CD4-positive, alpha-beta T cell treated with Interleukin-21 for 1 hour (primary cell): ENCODE measurements at regions not wholly inside any gene's neighbourhood (a gene's known extent, or its start where the extent isn't known, plus 50 kb on each side); places are given as distances from the start of the nearest gene placed in this dataset.
"Not testable (repeated sequence)": the region's sequence is repeated elsewhere in the genome, so short reads cannot be mapped to it uniquely, and the experiment has no call there.

ENCODE experiments used
- DNase-seq: peaks from one replicate; pipeline ENCODE4 v3.0.0-alpha.2; 2020

DNA sequence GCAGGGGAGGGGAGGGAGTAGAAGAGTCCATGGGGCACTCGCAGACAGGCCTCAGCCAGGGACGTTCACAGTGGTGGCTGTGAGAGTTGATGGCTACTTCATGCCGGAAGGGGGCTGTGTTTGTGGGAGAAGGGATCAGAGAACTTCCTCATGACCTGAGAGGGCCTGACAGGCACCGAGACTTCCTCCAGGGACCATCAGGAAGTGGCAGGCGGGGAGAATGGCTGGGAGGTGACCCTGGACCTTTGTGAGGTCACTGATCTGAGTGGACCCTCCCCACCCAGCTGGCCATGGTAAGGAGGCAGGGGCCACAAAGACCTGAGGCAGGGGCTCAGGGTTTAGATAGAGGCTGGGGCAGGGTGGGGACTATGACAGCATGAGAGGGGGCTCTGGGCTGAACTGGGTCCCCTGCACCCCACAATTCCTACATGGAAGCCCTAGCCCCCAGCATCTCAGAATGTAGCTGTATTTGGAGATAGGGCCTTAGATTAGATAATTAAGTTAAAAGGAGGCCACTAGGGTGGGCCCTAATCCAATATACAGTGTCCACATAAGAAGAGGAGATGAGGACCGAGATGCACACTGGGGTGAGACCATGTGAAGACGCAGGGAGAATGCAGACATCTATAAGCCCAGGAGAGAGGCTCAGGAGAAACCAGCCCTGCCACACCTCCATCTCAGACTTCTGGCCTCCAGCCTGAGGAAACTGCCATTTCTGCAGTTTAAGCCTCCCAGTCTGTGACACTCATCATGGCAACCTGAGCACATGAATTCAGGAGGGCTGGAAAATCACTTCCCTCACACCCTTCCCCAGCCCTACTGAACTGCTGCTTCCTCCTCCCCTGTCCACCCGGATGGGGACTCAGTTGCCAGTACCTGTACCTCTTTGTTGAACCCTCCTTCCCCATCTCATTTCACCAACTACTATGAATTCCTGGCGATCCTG is 273.9 kb upstream of the ZNF32 start:
- DNase-seq = no peak

DNA sequence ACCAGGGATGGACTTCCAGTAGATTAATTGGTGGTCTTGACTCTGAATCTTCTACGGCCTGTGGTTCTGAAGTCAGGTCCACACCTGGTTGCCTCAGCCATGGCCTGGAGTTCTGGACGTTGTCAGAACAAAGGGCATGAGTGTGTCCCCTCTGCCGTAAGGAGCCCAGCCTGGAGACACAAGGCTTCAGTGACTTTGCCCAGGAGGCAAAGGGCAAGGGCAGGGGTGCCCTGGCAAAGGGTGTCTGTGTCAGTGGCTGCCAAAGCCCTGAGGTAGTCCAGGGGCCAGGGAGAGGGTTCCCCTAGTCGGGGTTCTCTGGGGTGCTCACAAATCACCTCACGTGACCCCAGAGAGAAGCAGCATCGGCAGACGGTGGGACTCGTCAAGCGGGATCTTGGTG is 273.2 kb upstream of the ZNF32 start:
- DNase-seq = no peak

- DNase-seq = no peak
Measured at GRCh38 chr10:43921478-43921877, 272.8 kb upstream of the ZNF32 start.

DNA sequence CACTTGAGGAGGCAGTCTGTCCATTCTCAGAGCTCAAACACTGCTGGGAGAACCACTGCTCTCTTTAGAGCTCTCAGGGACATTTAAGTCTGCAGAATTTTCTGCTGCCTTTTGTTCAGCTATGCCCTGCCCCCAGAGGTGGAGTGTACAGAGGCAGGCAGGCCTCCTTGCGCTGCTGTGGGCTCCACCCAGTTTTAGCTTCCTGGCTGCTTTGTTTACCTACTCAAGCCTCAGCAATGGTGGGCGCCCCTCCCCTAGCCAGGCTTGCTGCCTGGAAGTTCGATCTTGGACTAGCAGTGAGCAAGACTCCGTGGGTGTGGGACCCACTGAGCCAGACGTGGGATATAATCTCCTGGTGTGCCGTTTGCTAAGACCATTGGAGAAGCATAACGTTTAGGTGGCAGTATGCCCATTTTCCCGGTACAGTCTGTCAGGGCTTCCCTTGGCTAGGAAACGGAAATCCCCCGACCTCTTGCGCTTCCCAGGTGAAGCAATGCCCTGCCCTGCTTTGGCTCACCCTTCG is 271.6 kb upstream of the ZNF32 start:
- DNase-seq = not testable (repeated sequence)

DNA sequence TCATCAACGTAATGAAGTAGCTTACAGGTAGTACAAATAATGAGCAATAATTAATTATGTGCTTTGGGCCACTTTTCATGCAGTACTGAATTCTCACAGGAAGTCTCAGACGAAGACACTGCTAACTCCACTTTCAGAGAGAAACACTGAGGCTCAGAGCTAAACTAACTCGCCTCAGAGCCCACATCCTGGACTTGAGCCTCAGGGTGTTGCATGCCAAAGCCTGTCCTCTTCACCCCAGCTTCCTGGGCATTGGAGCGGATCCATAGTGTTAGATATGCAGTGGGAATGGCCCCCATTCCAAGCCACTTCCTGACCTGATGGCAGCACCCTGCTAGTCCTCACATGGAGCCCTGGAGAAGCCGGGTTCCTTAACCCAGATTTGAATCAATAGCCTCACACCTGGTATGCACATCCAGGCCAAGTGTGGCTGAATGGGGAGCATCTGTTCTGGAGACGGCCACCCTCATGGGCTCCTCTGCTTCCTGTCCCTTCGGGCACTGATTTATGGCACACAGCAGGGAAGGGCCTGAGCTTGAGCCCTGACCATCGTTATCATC is 265.1 kb upstream of the ZNF32 start:
- peak; percentile 11 for DNase-seq

DNA sequence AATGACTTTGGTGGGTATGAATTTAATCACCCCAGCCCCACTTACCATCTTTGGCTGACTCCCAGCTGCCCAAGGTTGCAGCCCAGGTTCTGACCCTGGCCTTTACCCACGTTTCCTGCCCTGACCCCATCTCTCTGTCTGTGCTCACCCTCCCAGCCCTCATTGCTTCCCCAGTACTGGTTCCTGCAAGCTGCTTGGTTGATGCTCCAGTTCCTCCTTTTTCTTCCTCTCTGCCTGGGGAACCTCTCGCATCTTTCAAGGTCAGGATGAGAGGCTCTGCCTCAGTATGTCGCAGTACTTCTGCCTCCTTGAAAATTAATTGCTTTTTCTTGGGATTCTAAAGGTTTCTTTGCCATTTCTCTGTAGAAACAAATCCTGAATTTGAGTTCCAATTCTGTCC is 263.8 kb upstream of the ZNF32 start:
- no peak for DNase-seq

GRCh38 chr10:43906490-43906889 is 257.8 kb upstream of the ZNF32 start:
- no peak for DNase-seq

GRCh38 chr10:43905512-43906236 is 257.0 kb upstream of the ZNF32 start:
- DNase-seq = no peak

- no peak for DNase-seq
Measured at GRCh38 chr10:43904844-43905243, 256.2 kb upstream of the ZNF32 start.

DNA sequence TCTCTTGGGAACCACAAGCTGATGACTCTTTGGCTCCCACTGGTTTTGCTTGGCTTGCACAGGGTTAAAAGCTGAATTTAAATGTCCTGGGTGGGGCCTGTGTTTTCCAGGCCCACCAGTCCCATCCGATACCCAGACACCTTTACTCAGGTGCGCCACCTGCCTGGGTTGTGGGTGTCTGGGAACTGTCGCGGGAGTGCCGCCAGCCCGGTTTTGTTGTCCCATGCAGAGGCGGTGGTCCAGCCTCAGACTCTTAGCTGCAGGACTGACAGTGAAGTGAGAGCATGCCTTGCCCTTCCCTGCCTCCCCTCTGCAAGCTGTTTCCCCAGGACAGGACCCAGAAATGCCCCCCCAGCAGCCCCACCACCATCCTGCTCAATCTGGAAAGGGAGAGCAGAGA is 255.6 kb upstream of the ZNF32 start:
- no peak for DNase-seq

DNA sequence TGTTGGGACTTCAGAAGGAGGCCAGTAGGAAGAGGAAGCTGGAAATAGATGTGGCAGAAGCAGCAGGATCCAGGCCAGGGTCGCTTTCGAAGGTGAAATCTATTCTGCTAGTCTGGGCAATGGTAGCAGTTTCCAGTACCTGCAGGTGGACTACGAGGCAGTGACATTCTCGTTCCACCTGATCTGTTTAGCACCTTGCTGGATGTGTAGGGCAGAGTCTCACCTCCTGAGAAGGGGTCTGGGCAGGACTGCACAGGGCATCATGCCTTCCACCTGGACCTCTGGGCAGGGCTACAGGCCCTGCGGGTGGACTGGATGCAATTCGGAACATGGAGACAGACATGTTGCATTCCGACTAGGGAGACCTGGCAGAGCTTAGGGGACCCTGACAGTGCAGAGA is 254.8 kb upstream of the ZNF32 start:
- DNase-seq = no peak

- DNase-seq = no peak
Measured at GRCh38 chr10:43902842-43903241, 254.2 kb upstream of the ZNF32 start.

- DNase-seq = no peak
Measured at GRCh38 chr10:43901744-43902504, 253.2 kb upstream of the ZNF32 start.

DNA sequence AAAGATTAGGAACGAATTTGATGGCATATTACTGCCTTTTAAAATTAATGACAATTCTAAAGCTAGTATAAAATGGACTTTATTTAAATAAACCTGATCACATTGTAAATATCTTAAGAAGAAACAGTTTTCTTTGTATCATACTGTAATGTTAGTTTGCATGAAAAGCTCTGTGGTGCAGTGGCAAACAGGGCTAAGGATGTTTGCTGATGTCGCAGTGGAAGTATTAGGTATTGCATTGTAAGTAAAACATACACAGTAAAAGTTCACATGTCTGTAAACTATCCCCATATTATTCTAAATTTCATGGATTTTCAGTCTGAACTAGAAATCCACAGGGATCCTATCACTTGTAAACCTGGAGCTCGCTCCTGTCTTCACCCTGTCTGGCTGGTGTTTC is 252.6 kb upstream of the ZNF32 start:
- DNase-seq = no peak

GRCh38 chr10:43900571-43900970 is 251.9 kb upstream of the ZNF32 start:
- DNase-seq = no peak

DNA sequence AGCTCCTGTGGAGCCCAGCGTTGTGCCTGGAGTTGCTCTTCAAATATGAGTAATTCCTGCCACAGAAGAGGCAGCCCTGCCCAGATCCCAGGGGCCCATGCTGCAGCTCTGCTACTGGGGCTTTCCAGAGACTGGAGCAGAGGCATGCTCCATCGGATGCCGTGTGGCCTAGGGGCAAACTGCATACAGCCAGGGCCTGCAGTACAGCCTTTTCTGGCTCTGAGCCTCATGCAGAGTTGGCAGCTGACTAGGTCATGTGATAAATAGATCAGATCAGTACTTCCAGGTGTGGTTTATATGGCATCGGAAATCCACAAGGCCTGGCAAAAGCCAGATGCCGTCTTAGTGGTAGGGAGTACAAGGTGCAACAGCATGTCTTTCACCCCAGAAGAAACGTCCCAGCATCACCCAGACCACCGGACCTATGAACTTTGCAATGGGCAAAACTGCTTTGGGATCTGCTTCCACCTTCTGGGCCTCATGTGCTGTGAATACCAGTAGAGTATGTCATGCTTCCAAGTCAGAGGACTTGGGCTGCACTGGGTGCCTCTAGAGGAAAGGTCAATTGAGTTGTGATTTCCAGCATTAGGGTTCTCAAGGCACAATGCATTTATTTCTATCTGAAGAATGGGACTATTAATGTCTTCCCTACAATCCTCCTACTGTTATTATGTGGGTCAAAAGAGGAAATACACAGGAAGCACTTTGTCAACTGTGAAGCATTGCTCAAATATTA is 250.7 kb upstream of the ZNF32 start:
- no peak for DNase-seq

DNA sequence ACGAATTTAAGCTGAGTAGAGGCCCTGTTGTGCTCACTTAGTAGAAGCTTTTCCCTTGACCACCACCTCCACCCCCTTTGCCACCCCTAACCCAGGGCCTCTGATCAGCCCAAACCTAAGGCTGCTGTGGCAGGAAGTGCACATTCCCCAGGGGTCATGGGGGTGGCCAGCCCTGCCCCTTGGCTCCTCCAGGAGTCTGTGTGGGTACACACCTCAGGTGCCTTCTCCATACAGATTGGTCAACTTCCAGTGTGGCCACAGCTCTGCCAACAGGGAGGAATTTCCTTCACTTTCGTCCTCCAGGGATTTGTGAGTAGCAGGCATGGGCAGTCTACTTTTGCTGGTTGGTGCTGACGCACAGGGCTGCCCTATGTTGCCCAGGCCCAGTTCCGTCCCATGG is 249.9 kb upstream of the ZNF32 start:
- no peak for DNase-seq

DNA sequence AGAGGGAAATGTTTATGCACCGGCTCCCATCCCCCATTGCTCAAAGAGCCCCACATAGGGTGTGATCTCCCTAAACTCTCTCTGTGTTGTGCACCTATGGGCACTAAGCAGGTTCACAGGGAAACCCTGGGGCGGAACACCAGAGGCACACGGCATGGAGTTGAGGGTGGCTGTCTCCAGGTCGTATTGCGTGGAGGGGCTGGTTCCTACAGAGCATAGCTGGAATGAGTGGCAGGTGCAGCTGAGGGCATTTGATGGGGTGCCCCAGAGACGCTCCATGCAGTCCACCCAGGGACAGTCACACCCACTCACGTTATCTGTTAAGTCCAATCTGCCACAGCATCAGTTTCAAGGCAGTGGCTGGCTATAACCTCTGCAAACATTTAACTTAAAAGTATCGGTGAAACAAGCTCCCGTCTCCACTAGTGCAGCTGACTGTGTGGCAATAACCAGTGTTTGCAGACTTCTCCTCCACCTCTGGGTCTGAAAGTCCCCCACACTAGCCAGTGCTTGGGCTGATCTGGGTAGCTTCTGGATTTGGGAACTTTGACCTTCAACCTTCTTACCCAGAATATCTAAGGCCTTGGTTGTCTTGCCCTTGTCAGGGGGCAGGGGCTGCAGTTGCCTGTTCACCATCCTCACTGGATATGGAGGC is 249.2 kb upstream of the ZNF32 start:
- DNase-seq = no peak

DNA sequence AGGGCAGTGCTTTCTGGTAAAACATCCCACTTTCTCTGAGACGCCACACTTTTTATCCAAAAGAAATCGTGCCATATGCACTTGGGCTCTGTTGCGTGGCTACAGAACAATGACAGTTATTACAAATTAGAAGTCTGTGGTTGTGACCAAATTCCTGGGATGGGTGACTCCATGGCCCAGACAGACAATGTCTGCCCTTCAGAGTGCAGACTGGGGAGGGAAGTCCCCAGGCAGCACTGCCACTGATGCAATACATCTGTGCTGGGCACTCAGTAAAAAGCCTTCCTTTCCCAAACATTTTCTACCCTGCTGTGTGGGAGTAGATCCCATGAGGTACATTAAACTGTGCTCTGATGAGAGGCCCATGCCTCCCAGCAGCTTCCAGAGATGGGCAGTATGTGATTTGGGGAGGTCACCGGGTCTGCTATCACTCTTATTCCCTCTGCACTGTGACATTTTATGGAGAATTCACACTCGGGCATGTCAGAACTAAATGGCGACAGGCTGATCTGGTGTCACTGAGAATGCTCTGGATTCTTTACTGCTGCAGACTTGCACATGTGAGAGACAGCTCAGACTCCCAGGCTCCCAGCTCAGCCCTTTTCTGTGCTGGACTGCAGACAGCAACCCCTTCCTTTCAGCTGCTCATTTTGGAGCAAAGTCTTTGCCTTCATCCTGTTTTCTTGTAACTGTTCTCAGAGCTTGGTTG is 243.5 kb upstream of the ZNF32 start:
- DNase-seq = no peak

DNA sequence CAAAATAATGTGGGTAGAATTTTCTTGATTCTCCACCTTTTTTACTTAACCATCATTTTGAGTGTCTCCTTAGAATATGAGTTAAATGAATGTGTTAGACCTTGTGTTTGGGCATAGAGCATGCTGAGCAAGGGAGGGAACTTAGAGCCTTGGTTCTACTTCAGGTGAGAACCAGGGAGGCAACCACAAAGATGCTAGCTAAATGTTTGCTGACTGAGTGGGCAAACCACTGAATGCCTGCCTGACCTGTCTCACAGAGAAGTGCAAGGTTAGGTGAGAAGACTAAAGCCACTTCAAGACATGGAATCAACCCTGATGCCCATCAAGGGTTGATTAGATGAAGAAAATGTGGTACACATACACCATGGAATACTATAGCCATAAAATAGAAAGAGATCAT is 242.6 kb upstream of the ZNF32 start:
- no peak for DNase-seq

- DNase-seq = no peak
Measured at GRCh38 chr10:43890124-43890523, 241.4 kb upstream of the ZNF32 start.
